SU-DHL-6 (cell line): ENCODE measurements at regions not wholly inside any gene's neighbourhood (a gene's known extent, or its start where the extent isn't known, plus 50 kb on each side); places are given as distances from the start of the nearest gene placed in this dataset.

Source experiments
- EZH2phosphoT487 ChIP-seq: fragments of 200-600 bp; sonication (generic), shearing (Covaris generic); conservative IDR thresholded peaks from 2 replicates; pipeline ENCODE4 v1.6.1; 2018; ENCODE audit warnings: mild to moderate bottlenecking, antibody characterized with exemption, low read length, moderate library complexity, mixed read lengths
- TF ChIP-seq, protein P1 (sequence below): fragments of 200-600 bp; sonication (generic); IDR thresholded peaks from one replicate; pipeline ENCODE4 v1.5.1; 2017; ENCODE audit warnings: antibody characterized with exemption, mild to moderate bottlenecking, low read length, moderate library complexity; ENCODE audit not compliant: insufficient read depth, poor library complexity, severe bottlenecking

DNA sequence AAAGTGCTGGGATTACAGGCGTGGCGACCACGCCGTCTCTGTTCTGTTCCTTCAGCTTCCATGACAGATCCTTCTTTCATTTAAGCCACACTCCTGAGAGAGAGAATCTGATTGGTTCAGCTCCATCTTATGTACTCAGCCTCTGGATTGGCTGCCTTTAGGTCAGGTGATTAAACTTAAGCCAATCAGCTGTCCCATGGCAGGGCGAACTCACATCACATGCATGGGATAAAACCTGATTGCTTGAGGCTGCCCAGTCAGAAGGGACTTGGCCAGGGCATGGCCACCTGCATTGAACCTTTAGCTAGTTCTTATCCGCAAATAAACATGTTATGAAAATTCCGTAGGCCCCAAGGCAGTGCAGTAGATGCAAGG lies 274.2 kb downstream of the SUDS3 start:
- TF ChIP-seq, protein P1, sequence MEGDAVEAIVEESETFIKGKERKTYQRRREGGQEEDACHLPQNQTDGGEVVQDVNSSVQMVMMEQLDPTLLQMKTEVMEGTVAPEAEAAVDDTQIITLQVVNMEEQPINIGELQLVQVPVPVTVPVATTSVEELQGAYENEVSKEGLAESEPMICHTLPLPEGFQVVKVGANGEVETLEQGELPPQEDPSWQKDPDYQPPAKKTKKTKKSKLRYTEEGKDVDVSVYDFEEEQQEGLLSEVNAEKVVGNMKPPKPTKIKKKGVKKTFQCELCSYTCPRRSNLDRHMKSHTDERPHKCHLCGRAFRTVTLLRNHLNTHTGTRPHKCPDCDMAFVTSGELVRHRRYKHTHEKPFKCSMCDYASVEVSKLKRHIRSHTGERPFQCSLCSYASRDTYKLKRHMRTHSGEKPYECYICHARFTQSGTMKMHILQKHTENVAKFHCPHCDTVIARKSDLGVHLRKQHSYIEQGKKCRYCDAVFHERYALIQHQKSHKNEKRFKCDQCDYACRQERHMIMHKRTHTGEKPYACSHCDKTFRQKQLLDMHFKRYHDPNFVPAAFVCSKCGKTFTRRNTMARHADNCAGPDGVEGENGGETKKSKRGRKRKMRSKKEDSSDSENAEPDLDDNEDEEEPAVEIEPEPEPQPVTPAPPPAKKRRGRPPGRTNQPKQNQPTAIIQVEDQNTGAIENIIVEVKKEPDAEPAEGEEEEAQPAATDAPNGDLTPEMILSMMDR: no peak
- no peak for TF ChIP-seq EZH2phosphoT487
